Endometrium (tissue), 2 donors: ENCODE measurements at regions not wholly inside any gene's neighbourhood (a gene's known extent, or its start where the extent isn't known, plus 50 kb on each side); places are given as distances from the start of the nearest gene placed in this dataset.
"Not testable (repeated sequence)": the region's sequence is repeated elsewhere in the genome, so short reads cannot be mapped to it uniquely, and the experiment has no call there.

Experiments used
- FAIRE-seq: peaks from 2 replicates; lab custom pipeline; 2012; peaks lifted over from hg19 to GRCh38; lab: Jason Lieb, UNC
- donor health status: control.
- donor health status: control.

GRCh38 chrX:94341730-94342129 lies 667.7 kb downstream of the FAM133A start:
- not testable (repeated sequence) for FAIRE-seq

DNA sequence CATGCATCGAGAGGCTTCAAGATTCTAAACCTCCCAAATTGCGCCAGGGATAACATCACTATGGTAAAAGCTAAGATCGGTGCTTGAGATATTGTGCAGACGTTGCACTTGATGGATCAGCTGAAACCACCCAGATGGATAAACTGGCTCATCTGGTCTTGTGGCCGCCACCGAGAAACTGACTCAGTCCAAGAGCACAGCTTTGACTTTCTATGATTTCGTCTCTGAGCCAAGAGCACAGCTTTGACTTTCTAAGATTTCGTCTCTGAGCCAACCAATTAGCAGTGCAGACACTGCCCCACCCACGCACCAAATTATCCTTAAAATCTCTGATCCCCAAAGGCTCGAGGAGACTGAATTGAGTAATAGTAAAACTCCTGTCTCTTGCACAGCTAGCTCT lies 687.2 kb downstream of the FAM133A start:
- no peak for FAIRE-seq

GRCh38 chrX:94365736-94366135 lies 691.7 kb downstream of the FAM133A start:
- no peak for FAIRE-seq

- FAIRE-seq: no peak
Measured at GRCh38 chrX:94366616-94367015, 692.6 kb downstream of the FAM133A start.

DNA sequence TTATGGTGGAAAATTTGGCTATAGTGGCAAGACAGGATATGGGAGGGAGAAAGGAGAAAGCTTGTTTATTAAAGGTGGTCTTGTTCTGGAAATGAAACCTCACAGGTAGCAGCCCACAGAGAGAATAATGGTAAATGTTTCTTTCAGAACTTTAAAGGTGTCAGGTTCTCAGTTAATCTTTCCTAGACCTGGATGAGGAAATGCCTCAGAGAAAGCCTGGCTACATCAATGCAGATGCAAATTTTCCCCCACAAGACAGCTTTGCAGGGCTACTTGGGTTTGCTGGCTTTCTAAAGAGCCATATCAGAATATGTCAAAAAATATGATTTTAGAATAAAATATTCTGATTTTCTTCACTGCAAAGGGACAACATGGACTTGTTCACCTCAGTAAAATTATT lies 715.0 kb downstream of the FAM133A start:
- no peak for FAIRE-seq

DNA sequence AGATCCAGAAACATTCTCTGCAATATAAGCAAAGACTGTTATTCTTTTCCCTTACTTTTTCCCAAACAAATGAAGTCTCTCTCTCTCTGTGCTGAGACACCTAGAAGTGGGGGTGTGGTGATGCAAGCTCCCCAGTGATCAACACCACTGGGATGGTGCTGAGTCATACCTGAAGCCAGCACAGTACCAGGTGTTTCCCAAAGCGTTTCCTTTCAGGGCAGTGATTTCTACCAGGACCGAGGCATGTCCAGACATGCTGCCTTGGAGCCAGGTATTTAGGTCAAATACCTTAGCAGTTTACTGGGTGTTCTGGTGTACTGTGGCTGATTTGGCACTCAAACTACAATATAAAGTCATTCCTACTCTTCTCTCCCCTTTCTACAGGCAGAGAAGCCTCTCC lies 726.5 kb downstream of the FAM133A start:
- no peak for FAIRE-seq

GRCh38 chrX:94401426-94401825 lies 727.4 kb downstream of the FAM133A start:
- no peak for FAIRE-seq

DNA sequence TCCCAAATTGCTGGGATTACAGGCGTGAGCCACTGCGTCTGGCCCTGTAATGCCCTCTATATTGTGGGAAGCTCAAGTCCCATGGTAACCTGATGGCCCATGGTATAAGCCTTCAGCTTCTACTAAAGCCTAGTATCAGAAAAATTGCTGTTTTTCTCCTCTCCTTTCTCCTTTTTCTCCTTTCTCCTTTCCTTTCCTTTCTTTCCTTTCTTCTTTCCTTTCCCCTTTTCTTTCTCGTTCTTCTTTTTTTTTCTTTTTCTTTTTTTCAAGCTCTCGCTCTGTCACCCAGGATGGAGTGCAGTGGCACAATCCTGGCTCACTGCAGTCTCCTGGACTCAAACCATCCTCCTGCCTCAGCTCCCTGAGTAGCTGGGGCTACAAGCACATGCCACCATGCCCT lies 740.7 kb downstream of the FAM133A start:
- FAIRE-seq: no peak

- no peak for FAIRE-seq
Measured at GRCh38 chrX:94418065-94418464, 744.1 kb downstream of the FAM133A start.

DNA sequence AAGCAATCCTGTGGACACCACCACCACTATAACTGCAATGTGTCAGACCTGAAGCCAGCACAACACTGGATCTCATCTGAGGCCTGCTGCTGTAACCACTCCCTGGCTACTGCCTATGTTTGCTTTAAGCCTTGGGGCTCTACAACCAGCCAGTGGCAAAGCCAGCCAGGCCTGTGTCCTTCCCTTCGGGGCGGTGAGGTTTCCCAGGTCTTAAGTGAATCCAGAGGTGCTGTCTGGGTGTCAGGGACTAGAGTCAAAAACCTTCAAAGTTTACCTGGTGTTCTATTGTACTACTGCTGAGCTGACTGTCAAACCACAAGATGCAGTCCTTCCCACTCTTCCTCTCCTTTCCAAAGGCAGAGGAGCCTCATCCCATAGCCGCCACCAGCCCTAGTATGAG lies 750.5 kb downstream of the FAM133A start:
- FAIRE-seq: no peak

DNA sequence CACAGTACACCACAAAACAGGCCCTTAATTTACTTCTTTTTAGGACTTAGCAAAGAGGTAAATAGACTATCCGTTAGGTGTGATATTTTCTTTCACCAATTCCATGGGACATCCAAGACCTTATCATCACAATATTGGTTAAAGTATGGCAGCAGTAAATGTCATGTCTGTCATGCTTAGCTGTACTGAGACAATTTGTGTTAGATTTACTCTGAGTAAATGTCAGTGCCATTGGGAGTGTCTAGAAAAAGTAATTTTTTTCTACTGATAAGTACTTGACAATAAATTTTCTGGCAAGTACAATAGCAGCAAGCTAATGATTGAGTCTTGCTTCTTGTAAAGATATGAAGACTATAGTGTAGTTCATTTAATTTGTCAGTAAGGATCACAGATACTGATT lies 756.1 kb downstream of the FAM133A start:
- no peak for FAIRE-seq

- no peak for FAIRE-seq
Measured at GRCh38 chrX:94435799-94436198, 761.8 kb downstream of the FAM133A start.

GRCh38 chrX:94454159-94454558 lies 780.2 kb downstream of the FAM133A start:
- FAIRE-seq: no peak

- no peak for FAIRE-seq
Measured at GRCh38 chrX:94454606-94455005, 780.6 kb downstream of the FAM133A start.

GRCh38 chrX:94455782-94456181 lies 781.8 kb downstream of the FAM133A start:
- FAIRE-seq: no peak

- no peak for FAIRE-seq
Measured at GRCh38 chrX:94492541-94492940, 818.5 kb downstream of the FAM133A start.

DNA sequence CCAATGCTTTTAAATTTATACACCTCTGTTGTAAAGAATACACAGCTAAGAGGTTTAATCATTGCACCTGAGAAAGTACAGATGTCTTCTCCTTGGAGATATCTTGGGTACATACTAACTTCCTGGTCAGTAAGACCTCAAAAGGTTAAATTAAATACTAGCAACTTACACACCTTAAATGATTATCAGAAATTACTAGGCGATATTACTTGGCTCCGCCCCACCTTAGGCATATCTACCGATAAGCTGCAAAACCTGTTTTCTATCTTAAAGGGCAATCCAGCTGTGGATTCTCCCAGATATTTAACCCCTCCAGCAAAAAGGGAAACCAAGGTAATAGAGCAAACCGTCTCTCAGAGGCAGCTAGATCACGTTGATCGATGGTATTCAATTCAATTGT lies 819.4 kb downstream of the FAM133A start:
- no peak for FAIRE-seq

GRCh38 chrX:94511564-94511963 lies 837.6 kb downstream of the FAM133A start:
- FAIRE-seq: no peak

DNA sequence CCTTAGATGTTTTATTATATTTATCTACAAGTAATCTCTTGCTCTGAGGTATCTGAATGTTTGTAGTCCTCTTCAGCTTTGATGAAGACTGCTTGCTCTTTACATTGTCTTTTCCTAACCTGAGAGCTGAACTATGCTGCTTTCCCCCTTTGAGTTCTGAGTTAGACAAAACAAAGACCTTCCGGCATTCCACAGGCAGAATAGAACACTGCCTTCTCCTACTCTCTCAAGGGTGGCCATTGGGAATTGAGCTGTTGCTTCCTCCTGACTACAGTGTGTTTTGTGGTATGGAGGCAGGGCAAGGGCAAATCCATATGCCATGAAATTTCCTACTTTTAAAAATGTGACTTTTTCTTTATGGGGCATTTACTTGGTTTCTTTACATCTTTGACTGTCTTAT lies 841.0 kb downstream of the FAM133A start:
- no peak for FAIRE-seq

DNA sequence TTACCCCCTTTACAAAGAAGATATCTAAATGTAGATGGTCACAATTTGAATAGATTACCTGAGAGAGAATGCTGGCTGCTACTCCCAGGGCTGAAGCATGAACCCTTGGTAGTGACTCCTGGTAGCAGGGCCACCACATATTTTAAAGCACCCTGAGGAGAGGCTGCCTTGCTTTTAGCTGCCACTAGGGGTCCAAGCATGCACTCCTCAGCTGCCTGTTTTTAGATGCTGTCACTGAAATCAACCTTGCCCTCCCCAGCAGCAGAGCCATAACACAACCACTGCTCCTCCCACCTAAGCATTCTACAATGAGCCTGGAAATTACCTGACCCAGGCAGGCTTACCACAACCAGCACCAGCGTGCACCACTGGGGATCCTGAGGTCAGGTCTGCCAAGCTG lies 850.9 kb downstream of the FAM133A start:
- no peak for FAIRE-seq

DNA sequence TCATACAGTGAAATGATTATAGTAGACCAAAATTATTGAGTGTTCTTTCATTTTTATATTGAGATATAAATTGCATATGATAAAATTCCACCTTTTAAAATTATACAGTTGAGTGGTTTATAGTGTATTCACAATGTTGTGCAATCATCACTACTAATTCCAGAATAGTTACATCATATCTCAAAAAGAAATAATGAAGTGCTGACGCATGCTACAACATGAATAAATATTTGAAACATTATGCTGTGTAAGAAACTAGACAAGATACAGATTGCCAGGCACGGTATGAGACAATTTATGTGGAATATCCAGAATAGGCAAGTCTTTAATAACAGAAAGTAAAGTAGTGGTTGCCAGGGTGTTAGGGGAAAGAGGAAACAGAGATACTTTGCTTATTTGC lies 871.7 kb downstream of the FAM133A start:
- no peak for FAIRE-seq

DNA sequence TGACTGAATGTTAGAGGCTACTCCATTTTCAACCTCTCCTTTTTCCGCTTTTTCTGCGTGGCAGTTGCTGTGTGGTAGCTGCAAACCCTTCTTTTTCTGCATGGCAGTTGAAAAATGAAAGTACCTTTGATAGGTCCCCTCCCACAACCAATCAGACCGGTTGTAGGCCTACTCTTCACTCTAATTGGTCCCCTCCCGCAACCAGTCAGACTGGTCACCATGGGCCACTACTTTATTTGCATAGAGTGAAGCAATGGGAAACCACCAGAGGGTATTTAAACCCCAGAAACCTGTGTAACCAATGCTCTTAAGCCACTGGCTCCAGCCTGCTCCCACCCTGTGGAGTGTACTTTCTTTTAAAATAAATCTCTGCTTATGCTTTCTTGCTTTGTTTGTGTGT lies 877.8 kb downstream of the FAM133A start:
- no peak for FAIRE-seq

DNA sequence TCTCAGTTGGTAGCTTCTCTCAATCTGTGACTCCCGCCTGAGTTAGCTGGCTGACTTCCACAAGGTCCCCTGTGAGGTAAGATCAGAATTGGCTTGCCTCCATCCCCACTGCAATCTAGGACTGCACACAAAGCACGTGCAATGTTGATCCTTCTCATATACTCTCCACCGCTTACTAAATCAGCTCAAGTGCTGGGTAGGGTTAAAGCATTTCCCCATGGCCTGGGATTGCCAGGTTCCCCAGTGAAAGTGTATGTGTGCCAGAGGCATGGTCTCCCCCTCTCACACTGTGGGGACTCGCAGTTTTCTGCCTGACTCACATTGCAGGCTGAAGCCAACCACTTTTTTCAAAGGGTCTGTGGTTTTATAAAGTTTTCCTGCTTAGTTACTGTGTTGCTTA lies 886.9 kb downstream of the FAM133A start:
- FAIRE-seq: no peak

DNA sequence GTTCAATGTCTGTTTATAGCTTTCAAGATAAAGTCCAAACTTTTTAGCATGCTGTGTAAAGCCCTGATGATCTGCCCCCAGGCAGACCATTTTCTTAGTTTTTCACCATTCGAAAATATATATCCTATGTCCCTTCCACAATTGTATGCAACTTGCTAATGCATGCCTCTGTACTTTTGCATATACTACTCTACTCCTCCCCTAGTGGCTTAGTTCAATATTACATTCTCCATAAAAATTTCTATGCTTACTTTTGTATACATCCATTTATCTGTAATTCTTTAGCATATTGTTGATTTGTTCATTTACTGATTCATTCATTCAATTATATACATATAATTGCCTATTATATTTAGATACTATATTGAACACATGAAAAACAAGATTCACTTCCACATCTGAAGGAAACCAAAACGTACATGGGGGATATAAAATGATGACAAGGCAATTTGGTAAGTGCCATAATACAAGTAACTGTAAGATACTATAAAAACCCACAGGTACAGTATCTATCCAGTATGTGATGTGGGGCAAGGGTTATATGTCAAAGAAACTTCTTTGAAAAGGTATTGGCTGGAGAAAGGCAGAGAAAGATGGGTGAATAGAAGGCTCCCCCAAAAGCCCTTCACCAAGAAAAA lies 902.5 kb downstream of the FAM133A start:
- no peak for FAIRE-seq

- FAIRE-seq: no peak
Measured at GRCh38 chrX:94600077-94600476, 926.1 kb downstream of the FAM133A start.
